K562 (cell line): ENCODE measurements at regions not wholly inside any gene's neighbourhood (a gene's known extent, or its start where the extent isn't known, plus 50 kb on each side); places are given as distances from the start of the nearest gene placed in this dataset.

Source experiments
- ATAC-seq: fragments of 200-7000 bp; cut with Tn5 transposase; 3 replicates; pipeline ENCODE4 v1.9.1; 2020; ENCODE audit warnings: moderate library complexity
- BruUV-seq: library from RNA; stranded (reverse); fragments of 400-500 nt; replicated peaks from 2 replicates; lab custom pipeline; 2021; lab: Mats Ljungman, UMichigan
- CTCF ChIA-PET: fragments of 300-600 bp; formaldehyde crosslinking; extraction: SDS; loops from one replicate; lab custom pipeline; 2021; ENCODE audit warnings: low intra/inter-chr PET ratio; lab: Yijun Ruan, JAX
- POLR2A ChIA-PET: fragments of 300-600, 350-650 bp; sonication (Branson Sonifier 250); formaldehyde crosslinking; extraction: SDS; loops from one replicate; lab custom pipeline; 2021; ENCODE audit warnings: antibody characterized with exemption, inconsistent platforms; lab: Yijun Ruan, JAX
- DNase-seq, 4 experiments: peaks; one replicate each; pipeline versions ENCODE4 v3.0.0 to v3.0.0-alpha.2; 2011 to 2018; ENCODE audit warnings: low spot score in 3 of 4, mixed read lengths in 3 of 4; ENCODE audit errors: extremely low read depth in 1 of 4
- FAIRE-seq: peaks from 2 replicates; lab custom pipeline; 2011; peaks lifted over from hg19 to GRCh38; lab: Jason Lieb, UNC
- H2AFZ ChIP-seq: 2 replicates; pipeline ENCODE4 v1.6.0; 2011; ENCODE audit warnings: low read depth, low read length, control low read depth, inconsistent platforms
- H3K27ac ChIP-seq: fragments of 200-600 bp; 3 replicates; pipeline ENCODE4 v1.8.0; 2011; ENCODE audit warnings: low read depth, mild to moderate bottlenecking, control low read depth, inconsistent platforms, low read length, moderate library complexity, mixed read lengths; ENCODE audit errors: extremely low read depth
- H3K27me3 ChIP-seq, 2 experiments: fragments of 300-600 bp in 1 of 2; 2 replicates in 1 of 2; 3 replicates in 1 of 2; pipeline versions ENCODE4 v1.6.0 to v1.8.0; 2011; ENCODE audit warnings: inconsistent platforms in 2 of 2, low read length in 2 of 2, mild to moderate bottlenecking in 1 of 2, mixed read lengths in 1 of 2, moderate library complexity in 1 of 2; ENCODE audit not compliant: control insufficient read depth in 2 of 2, insufficient read depth in 2 of 2
- H3K36me3 ChIP-seq: fragments of 300-600 bp; 3 replicates; pipeline ENCODE4 v1.8.0; 2011; ENCODE audit warnings: mild to moderate bottlenecking, low read length, inconsistent platforms; ENCODE audit not compliant: control insufficient read depth, insufficient read depth
- H3K4me1 ChIP-seq, 2 experiments: fragments of 200-600 bp in 1 of 2; replicated peaks in 1 of 2; 2 replicates in 1 of 2; 3 replicates in 1 of 2; pipeline versions ENCODE4 v1.5.1 to v1.8.0; 2011; ENCODE audit warnings: inconsistent platforms in 2 of 2, low read length in 2 of 2, mild to moderate bottlenecking in 1 of 2, mixed read lengths in 1 of 2, moderate library complexity in 1 of 2; ENCODE audit not compliant: control insufficient read depth in 2 of 2, insufficient read depth in 2 of 2
- H3K4me2 ChIP-seq: 2 replicates; pipeline ENCODE4 v1.6.1; 2011; ENCODE audit warnings: low read length, control low read depth, inconsistent platforms, mixed read lengths; ENCODE audit not compliant: insufficient read depth
- H3K4me3 ChIP-seq: fragments of 200-600 bp; sonication (generic), shearing (Covaris generic); 2 replicates; pipeline ENCODE4 v1.5.1; 2016; ENCODE audit warnings: control low read depth, inconsistent platforms
- H3K79me2 ChIP-seq: fragments of 200-600 bp; 3 replicates; pipeline ENCODE4 v1.8.0; 2011; ENCODE audit warnings: low read length, inconsistent platforms; ENCODE audit not compliant: control insufficient read depth, insufficient read depth
- H3K9ac ChIP-seq, 2 experiments: 2 replicates each; pipeline versions ENCODE4 v1.6.0 to v1.6.1; 2011; ENCODE audit warnings: low read depth in 2 of 2, low read length in 2 of 2, control low read depth in 1 of 2, inconsistent platforms in 1 of 2, mild to moderate bottlenecking in 1 of 2, mixed read lengths in 1 of 2; ENCODE audit not compliant: insufficient read depth in 1 of 2
- H3K9me1 ChIP-seq: one replicate; pipeline ENCODE4 v1.6.0; 2011; ENCODE audit warnings: inconsistent platforms, mild to moderate bottlenecking, low read length, moderate library complexity; ENCODE audit not compliant: control insufficient read depth, insufficient read depth
- H3K9me3 ChIP-seq: replicated peaks from 2 replicates; pipeline ENCODE4 v1.5.1; 2011; ENCODE audit warnings: low read depth, low read length, inconsistent platforms; ENCODE audit not compliant: control insufficient read depth, insufficient read depth
- H4K20me1 ChIP-seq: replicated peaks from 2 replicates; pipeline ENCODE4 v1.6.1; 2011; ENCODE audit warnings: low read length, inconsistent platforms, mixed read lengths; ENCODE audit not compliant: control insufficient read depth, insufficient read depth
- FOXP1 ChIP-seq: sonication (generic); formaldehyde crosslinking; IDR thresholded peaks from 2 replicates; pipeline ENCODE4 v1.8.0; 2022; ENCODE audit warnings: mild to moderate bottlenecking, missing genetic modification reagents
- HNRNPL ChIP-seq: fragments of 200-400 bp; formaldehyde crosslinking; IDR thresholded peaks from 2 replicates; pipeline ENCODE4 v1.6.1; 2017; ENCODE audit warnings: low read depth, mild to moderate bottlenecking, low read length
- MIER1 ChIP-seq: fragments of 450-650 bp; IDR thresholded peaks from 2 replicates; pipeline ENCODE4 v1.6.1; 2016; ENCODE audit warnings: antibody characterized with exemption, mild to moderate bottlenecking, low read depth
- MXI1 ChIP-seq: IDR thresholded peaks from 2 replicates; pipeline ENCODE4 v1.6.1; 2011; ENCODE audit warnings: low read depth, mild to moderate bottlenecking, improper control_type of control experiment, low read length
- NCOA4 ChIP-seq: fragments of 450-650 bp; IDR thresholded peaks from 2 replicates; pipeline ENCODE4 v1.6.1; 2018; ENCODE audit warnings: mild to moderate bottlenecking; ENCODE audit not compliant: partially characterized antibody
- POLR3G ChIP-seq: IDR thresholded peaks from 2 replicates; pipeline ENCODE4 v1.6.1; 2011; ENCODE audit not compliant: insufficient read length, insufficient replicate concordance; ENCODE audit errors: extremely low read depth
- RBM25 ChIP-seq: fragments of 200-400 bp; formaldehyde crosslinking; IDR thresholded peaks from 2 replicates; pipeline ENCODE4 v1.6.1; 2018; ENCODE audit warnings: low read length, low read depth, moderate library complexity; ENCODE audit not compliant: severe bottlenecking
- SAFB2 ChIP-seq: fragments of 200-400 bp; formaldehyde crosslinking; IDR thresholded peaks from 2 replicates; pipeline ENCODE4 v1.6.1; 2018; ENCODE audit warnings: borderline replicate concordance, low read length, low read depth, moderate library complexity; ENCODE audit not compliant: severe bottlenecking
- TBP ChIP-seq: optimal IDR thresholded peaks from 2 replicates; pipeline ENCODE3; 2011; ENCODE audit warnings: low read depth, low read length, improper control_type of control experiment
- ZNF165 ChIP-seq: fragments of 250-450 bp; sonication (Bioruptor Pico); IDR thresholded peaks from 2 replicates; pipeline ENCODE4 v1.4.0; 2020; ENCODE audit warnings: borderline replicate concordance
- ZNF274 ChIP-seq: IDR thresholded peaks from 2 replicates; pipeline ENCODE4 v1.6.1; 2011; ENCODE audit warnings: low read depth, mild to moderate bottlenecking, low read length, moderate library complexity, borderline replicate concordance
- ZNF75A ChIP-seq: fragments of 450-650 bp; formaldehyde crosslinking; IDR thresholded peaks from 2 replicates; pipeline ENCODE4 v1.4.0; 2020; ENCODE audit warnings: mild to moderate bottlenecking
- WGBS: fragments of 100-300 bp; shearing (Covaris generic); methylation state at CpG from one replicate; pipeline ENCODE4 v1.1.6; 2016; ENCODE audit warnings: low coverage, mixed read lengths; ENCODE audit not compliant: insufficient coverage; ENCODE audit errors: missing lambda C conversion rate; 5-methylcytosine and 5-hydroxymethylcytosine counted together
- in situ Hi-C: fragments of 300-500 bp; cut with MboI; formaldehyde crosslinking; loops from 4 replicates; pipeline ENCODE4 v1.15.0; 2018; ENCODE audit warnings: inconsistent platforms, mixed read lengths
- intact Hi-C: fragments of 100-400 bp; cut with micrococcal nuclease; formaldehyde crosslinking; loops from 2 replicates; pipeline ENCODE4 v1.14.2; 2022
- TF ChIP-seq, protein P1 (sequence below): IDR thresholded peaks from 2 replicates; pipeline ENCODE4 v1.6.1; 2012; ENCODE audit warnings: low read depth, low read length, improper control_type of control experiment, borderline replicate concordance
- TF ChIP-seq, protein P2 (sequence below): IDR thresholded peaks from 2 replicates; pipeline ENCODE4 v1.6.1; 2011; ENCODE audit warnings: borderline replicate concordance, low read depth, mild to moderate bottlenecking, moderate library complexity, low read length; ENCODE audit not compliant: insufficient read depth, poor library complexity, severe bottlenecking

DNA sequence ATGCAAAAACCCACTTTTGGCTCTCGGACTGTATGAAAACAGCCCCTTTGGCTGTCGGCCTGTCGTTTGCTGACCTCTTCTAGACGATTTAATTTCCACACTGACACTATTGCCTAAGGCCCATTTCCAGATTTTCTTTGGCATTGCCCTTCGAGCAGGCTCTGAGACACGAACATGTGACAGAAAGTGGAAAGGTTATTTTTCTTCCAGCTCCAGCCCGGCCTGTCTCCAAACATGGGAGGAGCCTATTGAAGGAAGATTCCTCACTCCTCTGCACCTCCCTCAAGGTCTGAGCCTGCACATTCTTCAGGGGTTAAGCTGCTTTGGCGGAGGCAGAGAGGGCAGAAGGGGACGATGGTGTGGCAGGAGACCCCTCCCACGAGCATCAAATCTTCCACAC lies 85.9 kb upstream of the FOXF1 start:
- FAIRE-seq (no peak), ATAC-seq (no peak), DNase-seq (no peak)
- no peak overlapping the region for H3K9ac ChIP-seq
- no peaks in the 10 kb centered on the region for H4K20me1 ChIP-seq
- no peak overlapping the region for H3K4me3 ChIP-seq
- POLR2A ChIA-PET, result no interaction called here
- H3K27me3 ChIP-seq, result peaks cover 3 to 36% of the 10 kb centered on the region in 2 experiments; a peak in 4 of 5 replicates
- 0% methylated on average over 10 of the region's 10 CpGs for WGBS
- no peak overlapping the region for H3K4me2 ChIP-seq
- no peaks in the 10 kb centered on the region for H3K4me1 ChIP-seq
- H3K79me2 ChIP-seq, result no peaks in the 10 kb centered on the region
- no peak overlapping the region for H2AFZ ChIP-seq
- no peaks in the 10 kb centered on the region for H3K36me3 ChIP-seq
- H3K9me3 ChIP-seq, result no peaks in the 10 kb centered on the region
- CTCF ChIA-PET, result no interaction called here
- no peak overlapping the region for H3K27ac ChIP-seq
- BruUV-seq, result no TSS peak
- intact Hi-C loops, result no loop called here
- in situ Hi-C loops, result no loop called here
- no peak for TF ChIP-seq RBM25
- TF ChIP-seq TBP, result no peak
- TF ChIP-seq, protein P1, sequence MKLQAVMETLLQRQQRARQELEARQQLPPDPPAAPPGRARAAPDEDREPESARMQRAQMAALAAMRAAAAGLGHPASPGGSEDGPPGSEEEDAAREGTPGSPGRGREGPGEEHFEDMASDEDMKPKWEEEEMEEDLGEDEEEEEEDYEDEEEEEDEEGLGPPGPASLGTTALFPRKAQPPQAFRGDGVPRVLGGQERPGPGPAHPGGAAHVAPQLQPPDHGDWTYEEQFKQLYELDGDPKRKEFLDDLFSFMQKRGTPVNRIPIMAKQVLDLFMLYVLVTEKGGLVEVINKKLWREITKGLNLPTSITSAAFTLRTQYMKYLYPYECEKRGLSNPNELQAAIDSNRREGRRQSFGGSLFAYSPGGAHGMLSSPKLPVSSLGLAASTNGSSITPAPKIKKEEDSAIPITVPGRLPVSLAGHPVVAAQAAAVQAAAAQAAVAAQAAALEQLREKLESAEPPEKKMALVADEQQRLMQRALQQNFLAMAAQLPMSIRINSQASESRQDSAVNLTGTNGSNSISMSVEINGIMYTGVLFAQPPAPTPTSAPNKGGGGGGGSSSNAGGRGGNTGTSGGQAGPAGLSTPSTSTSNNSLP, result no peak
- no peak for TF ChIP-seq MXI1
- TF ChIP-seq MIER1, result no peak
- no peak for TF ChIP-seq ZNF75A (CRISPR knock-in tag)
- TF ChIP-seq ZNF274, result no peak
- no peak for TF ChIP-seq HNRNPL
- no peak for TF ChIP-seq FOXP1 (CRISPR knock-in tag)
- TF ChIP-seq NCOA4, result no peak
- no peak for TF ChIP-seq POLR3G
- no peak for TF ChIP-seq ZNF165 (CRISPR knock-in tag)
- no peak for TF ChIP-seq SAFB2
- TF ChIP-seq, protein P2, sequence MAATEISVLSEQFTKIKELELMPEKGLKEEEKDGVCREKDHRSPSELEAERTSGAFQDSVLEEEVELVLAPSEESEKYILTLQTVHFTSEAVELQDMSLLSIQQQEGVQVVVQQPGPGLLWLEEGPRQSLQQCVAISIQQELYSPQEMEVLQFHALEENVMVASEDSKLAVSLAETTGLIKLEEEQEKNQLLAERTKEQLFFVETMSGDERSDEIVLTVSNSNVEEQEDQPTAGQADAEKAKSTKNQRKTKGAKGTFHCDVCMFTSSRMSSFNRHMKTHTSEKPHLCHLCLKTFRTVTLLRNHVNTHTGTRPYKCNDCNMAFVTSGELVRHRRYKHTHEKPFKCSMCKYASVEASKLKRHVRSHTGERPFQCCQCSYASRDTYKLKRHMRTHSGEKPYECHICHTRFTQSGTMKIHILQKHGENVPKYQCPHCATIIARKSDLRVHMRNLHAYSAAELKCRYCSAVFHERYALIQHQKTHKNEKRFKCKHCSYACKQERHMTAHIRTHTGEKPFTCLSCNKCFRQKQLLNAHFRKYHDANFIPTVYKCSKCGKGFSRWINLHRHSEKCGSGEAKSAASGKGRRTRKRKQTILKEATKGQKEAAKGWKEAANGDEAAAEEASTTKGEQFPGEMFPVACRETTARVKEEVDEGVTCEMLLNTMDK, result no peak
- H3K9me1 ChIP-seq, result no peaks in the 10 kb centered on the region
